Adrenal gland (tissue), 5 donors: ENCODE measurements at regions not wholly inside any gene's neighbourhood (a gene's known extent, or its start where the extent isn't known, plus 50 kb on each side); places are given as distances from the start of the nearest gene placed in this dataset.

ENCODE experiments used
- CTCF ChIP-seq, 6 experiments: fragments of 450-650 bp in 4 of 6; fragments of 200-600 bp in 2 of 6; sonication (generic) in 1 of 6; IDR thresholded peaks; 1 replicate in 5 of 6; 2 replicates in 1 of 6; pipeline versions ENCODE4 v1.5.1 to v1.8.0; 2016 to 2021; ENCODE audit warnings: antibody characterized with exemption in 6 of 6, mild to moderate bottlenecking in 2 of 6, moderate library complexity in 1 of 6
- POLR2A ChIP-seq, 2 donors: fragments of 450-650 bp; IDR thresholded peaks; one replicate each; pipeline ENCODE4 v1.6.1; 2017; ENCODE audit warnings: antibody characterized with exemption in 2 of 2, mild to moderate bottlenecking in 2 of 2, moderate library complexity in 1 of 2
- donor health status: DM: no; HTN: no; CAD: no.

- TF ChIP-seq CTCF (IDR thresholded peaks at IDR 0.05) (no peak), POLR2A (IDR thresholded peaks at IDR 0.05) (no peak)
Measured at GRCh38 chr3:30988769-30989168, 94.3 kb upstream of the GADL1 start.
